IMR-90 (cell line): ENCODE measurements at regions not wholly inside any gene's neighbourhood (a gene's known extent, or its start where the extent isn't known, plus 50 kb on each side); places are given as distances from the start of the nearest gene placed in this dataset.

Experiments used
- ATAC-seq: fragments of 200-7000 bp; cut with Tn5 transposase; 2 replicates; pipeline ENCODE4 v1.9.1; 2020; ENCODE audit warnings: low read depth, mild to moderate bottlenecking, moderate library complexity
- BruUV-seq: library from RNA; stranded (reverse); fragments of 400-500 nt; replicated peaks from 2 replicates; lab custom pipeline; 2021; lab: Mats Ljungman, UMichigan
- CTCF ChIA-PET: fragments of 300-600 bp; formaldehyde crosslinking; extraction: SDS; loops from one replicate; lab custom pipeline; 2021; ENCODE audit warnings: antibody characterized with exemption; lab: Yijun Ruan, JAX
- POLR2A ChIA-PET: fragments of 300-600 bp; sonication (Branson Sonifier 250); formaldehyde crosslinking; loops from one replicate; lab custom pipeline; 2022; ENCODE audit warnings: antibody characterized with exemption; ENCODE audit not compliant: unreplicated experiment; lab: Charles Lee
- DNase-seq: peaks from one replicate; pipeline ENCODE4 v3.0.0; 2013
- H2AFZ ChIP-seq: replicated peaks from 2 replicates; pipeline ENCODE3; 2013; ENCODE audit warnings: low read length, mild to moderate bottlenecking; ENCODE audit not compliant: poor library complexity
- H2AK5ac ChIP-seq: 2 replicates; pipeline ENCODE4 v1.6.1; 2013; ENCODE audit warnings: low read depth, low read length, inconsistent platforms
- H2AK9ac ChIP-seq: replicated peaks from 2 replicates; pipeline ENCODE3; 2013; ENCODE audit warnings: mild to moderate bottlenecking, low read depth, low read length, moderate library complexity; ENCODE audit not compliant: poor library complexity
- H2BK120ac ChIP-seq: 2 replicates; pipeline ENCODE4 v1.6.1; 2013; ENCODE audit warnings: low read depth, low read length, inconsistent platforms
- H2BK15ac ChIP-seq: 3 replicates; pipeline ENCODE4 v1.6.1; 2013; ENCODE audit warnings: low read depth, low read length, inconsistent platforms
- H2BK20ac ChIP-seq: 2 replicates; pipeline ENCODE4 v1.6.1; 2013; ENCODE audit warnings: low read depth, mild to moderate bottlenecking, inconsistent platforms, low read length, moderate library complexity
- H2BK5ac ChIP-seq: 2 replicates; pipeline ENCODE4 v1.6.1; 2013; ENCODE audit warnings: mild to moderate bottlenecking, low read depth, low read length, inconsistent platforms; ENCODE audit not compliant: poor library complexity, severe bottlenecking
- H3K14ac ChIP-seq: replicated peaks from 2 replicates; pipeline ENCODE4 v1.6.1; 2013; ENCODE audit warnings: low read depth, low read length, inconsistent platforms
- H3K18ac ChIP-seq: 2 replicates; pipeline ENCODE4 v1.6.1; 2013; ENCODE audit warnings: low read depth, low read length, control low read depth
- H3K23ac ChIP-seq: 2 replicates; pipeline ENCODE4 v1.6.1; 2013; ENCODE audit warnings: low read depth, low read length, inconsistent platforms
- H3K27ac ChIP-seq: 2 replicates; pipeline ENCODE4 v1.5.1; 2013; ENCODE audit warnings: mild to moderate bottlenecking, control low read depth, low read length; ENCODE audit not compliant: insufficient read depth
- H3K27me3 ChIP-seq: 2 replicates; pipeline ENCODE4 v1.6.1; 2013; ENCODE audit warnings: low read length; ENCODE audit not compliant: control insufficient read depth, insufficient read depth
- H3K36me3 ChIP-seq: 2 replicates; pipeline ENCODE4 v1.6.1; 2013; ENCODE audit warnings: low read length, mixed read lengths; ENCODE audit not compliant: control insufficient read depth, insufficient read depth
- H3K4ac ChIP-seq: 2 replicates; pipeline ENCODE4 v1.6.1; 2013; ENCODE audit warnings: low read depth, low read length, inconsistent platforms
- H3K4me1 ChIP-seq: 2 replicates; pipeline ENCODE4 v1.6.1; 2013; ENCODE audit warnings: low read length, mixed read lengths; ENCODE audit not compliant: control insufficient read depth, insufficient read depth
- H3K4me2 ChIP-seq: 2 replicates; pipeline ENCODE4 v1.6.1; 2013; ENCODE audit warnings: low read depth, mild to moderate bottlenecking, control low read depth, low read length, moderate library complexity
- H3K4me3 ChIP-seq: 2 replicates; pipeline ENCODE4 v1.5.1; 2013; ENCODE audit warnings: low read depth, mild to moderate bottlenecking, control low read depth, low read length, moderate library complexity; ENCODE audit not compliant: insufficient read depth
- H3K56ac ChIP-seq: 2 replicates; pipeline ENCODE4 v1.6.1; 2013; ENCODE audit warnings: low read length, inconsistent platforms; ENCODE audit not compliant: insufficient read depth; ENCODE audit errors: extremely low read depth
- H3K79me1 ChIP-seq, 2 experiments: 2 replicates each; pipeline ENCODE4 v1.6.1; 2013; ENCODE audit warnings: low read length in 2 of 2, inconsistent platforms in 1 of 2, low read depth in 1 of 2
- H3K9ac ChIP-seq: 2 replicates; pipeline ENCODE4 v1.6.1; 2013; ENCODE audit warnings: low read depth, low read length, control low read depth
- H3K9me1 ChIP-seq: 2 replicates; pipeline ENCODE4 v1.6.1; 2013; ENCODE audit warnings: low read length, inconsistent platforms; ENCODE audit not compliant: insufficient read depth
- H3K9me3 ChIP-seq: 2 replicates; pipeline ENCODE4 v1.6.1; 2013; ENCODE audit warnings: low read length; ENCODE audit not compliant: control insufficient read depth, insufficient read depth
- H4K20me1 ChIP-seq: 2 replicates; pipeline ENCODE4 v1.6.1; 2013; ENCODE audit warnings: low read length, inconsistent platforms; ENCODE audit not compliant: insufficient read depth
- H4K5ac ChIP-seq: 2 replicates; pipeline ENCODE4 v1.6.1; 2013; ENCODE audit warnings: mild to moderate bottlenecking, low read depth, low read length, control low read depth
- H4K8ac ChIP-seq, 2 experiments: 2 replicates each; pipeline ENCODE4 v1.6.1; 2013; ENCODE audit warnings: low read depth in 2 of 2, low read length in 2 of 2, control low read depth in 1 of 2, inconsistent platforms in 1 of 2
- H4K91ac ChIP-seq: 2 replicates; pipeline ENCODE4 v1.6.1; 2013; ENCODE audit warnings: low read depth, low read length, inconsistent platforms; ENCODE audit not compliant: insufficient read depth
- MAFK ChIP-seq: IDR thresholded peaks from 2 replicates; pipeline ENCODE4 v1.6.1; 2012; ENCODE audit warnings: low read depth, low read length, improper control_type of control experiment
- MAZ ChIP-seq: IDR thresholded peaks from 2 replicates; pipeline ENCODE4 v1.6.1; 2012; ENCODE audit warnings: low read depth, mild to moderate bottlenecking, low read length, improper control_type of control experiment, moderate library complexity, borderline replicate concordance
- RAD21 ChIP-seq: IDR thresholded peaks from 2 replicates; pipeline ENCODE4 v1.6.1; 2012; ENCODE audit warnings: low read length, improper control_type of control experiment
- WGBS, 2 experiments: methylation state at CpG; one replicate each; pipeline versions ENCODE4 v1.1.5 to v1.1.7; 2013; ENCODE audit warnings: missing lambda C conversion rate in 2 of 2; ENCODE audit not compliant: insufficient read length in 1 of 2; ENCODE audit errors: extremely low coverage in 2 of 2; 5-methylcytosine and 5-hydroxymethylcytosine counted together
- dilution Hi-C: fragments of 300-500 bp; cut with HindIII; formaldehyde crosslinking; loops from one replicate; pipeline ENCODE4 v1.14.3; 2018; ENCODE audit warnings: low sequenced_read_pairs; ENCODE audit not compliant: unreplicated experiment
- in situ Hi-C: fragments of 300-500 bp; cut with MboI; formaldehyde crosslinking; loops from 3 replicates; pipeline ENCODE4 v1.14.3; 2019; ENCODE audit warnings: low sequenced_read_pairs, inconsistent platforms, mixed read lengths
- intact Hi-C: fragments of 100-400 bp; cut with micrococcal nuclease; formaldehyde crosslinking; loops from 2 replicates; pipeline ENCODE4 v1.10.0; 2022
- TF ChIP-seq, protein P1 (sequence below): fragments of 150-350 bp; IDR thresholded peaks from 2 replicates; pipeline ENCODE4 v1.6.1; 2017; ENCODE audit warnings: mild to moderate bottlenecking, antibody characterized with exemption, low read length, low read depth
- TF ChIP-seq, protein P2 (sequence below): fragments of 150-350 bp; IDR thresholded peaks from 2 replicates; pipeline ENCODE4 v1.6.1; 2016; ENCODE audit warnings: low read depth, mild to moderate bottlenecking, low read length, moderate library complexity, borderline replicate concordance

DNA sequence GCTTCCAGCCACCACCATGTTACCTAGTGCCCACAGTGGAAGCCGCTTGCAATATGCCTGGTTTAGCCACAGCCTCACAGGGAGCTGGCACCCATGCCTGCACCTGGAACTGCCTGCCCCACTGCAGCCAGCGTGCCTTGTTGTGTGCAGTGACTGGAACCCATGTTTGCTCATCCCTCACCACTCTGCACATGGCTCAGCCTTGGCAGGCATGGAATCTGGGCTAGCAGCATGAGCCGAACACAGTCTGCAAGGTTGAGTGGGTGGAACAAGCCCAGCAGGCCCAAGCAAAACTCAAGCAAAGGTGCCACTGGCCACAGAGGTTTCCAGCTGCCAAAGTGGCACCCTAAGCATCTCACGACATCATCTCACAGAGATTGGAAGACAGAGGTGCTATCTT lies 269.5 kb downstream of the PCDH20 start:
- H3K18ac ChIP-seq, result no peak overlapping the region
- H3K9ac ChIP-seq, result no peak overlapping the region
- ChIA-PET CTCF (no interaction called here), POLR2A (no interaction called here)
- peaks cover 16% of the 10 kb centered on the region for H3K9me3 ChIP-seq
- intact Hi-C loops (no loop called here), dilution Hi-C loops (no loop called here), in situ Hi-C loops (no loop called here)
- H2AK9ac ChIP-seq, result no peak overlapping the region
- H3K4me1 ChIP-seq, result no peaks in the 10 kb centered on the region
- ATAC-seq, result no peak
- H2BK120ac ChIP-seq, result no peak overlapping the region
- H3K56ac ChIP-seq, result no peak overlapping the region
- H3K9me1 ChIP-seq, result no peaks in the 10 kb centered on the region
- WGBS, 2 experiments, result no CpG with 5 or more reads among the region's 4 CpGs
- H3K4me3 ChIP-seq, result no peak overlapping the region
- H3K23ac ChIP-seq, result no peak overlapping the region
- H2BK15ac ChIP-seq, result no peak overlapping the region
- H4K8ac ChIP-seq, result no peak overlapping the region
- H2AK5ac ChIP-seq, result no peak overlapping the region
- H3K27ac ChIP-seq, result no peak overlapping the region
- no TSS peak for BruUV-seq
- no peaks in the 10 kb centered on the region for H3K36me3 ChIP-seq
- H2BK5ac ChIP-seq, result no peak overlapping the region
- no peaks in the 10 kb centered on the region for H3K27me3 ChIP-seq
- H3K14ac ChIP-seq, result no peak overlapping the region
- DNase-seq, result no peak
- TF ChIP-seq, protein P1, sequence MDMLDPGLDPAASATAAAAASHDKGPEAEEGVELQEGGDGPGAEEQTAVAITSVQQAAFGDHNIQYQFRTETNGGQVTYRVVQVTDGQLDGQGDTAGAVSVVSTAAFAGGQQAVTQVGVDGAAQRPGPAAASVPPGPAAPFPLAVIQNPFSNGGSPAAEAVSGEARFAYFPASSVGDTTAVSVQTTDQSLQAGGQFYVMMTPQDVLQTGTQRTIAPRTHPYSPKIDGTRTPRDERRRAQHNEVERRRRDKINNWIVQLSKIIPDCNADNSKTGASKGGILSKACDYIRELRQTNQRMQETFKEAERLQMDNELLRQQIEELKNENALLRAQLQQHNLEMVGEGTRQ, result no peak
- TF ChIP-seq, protein P2, sequence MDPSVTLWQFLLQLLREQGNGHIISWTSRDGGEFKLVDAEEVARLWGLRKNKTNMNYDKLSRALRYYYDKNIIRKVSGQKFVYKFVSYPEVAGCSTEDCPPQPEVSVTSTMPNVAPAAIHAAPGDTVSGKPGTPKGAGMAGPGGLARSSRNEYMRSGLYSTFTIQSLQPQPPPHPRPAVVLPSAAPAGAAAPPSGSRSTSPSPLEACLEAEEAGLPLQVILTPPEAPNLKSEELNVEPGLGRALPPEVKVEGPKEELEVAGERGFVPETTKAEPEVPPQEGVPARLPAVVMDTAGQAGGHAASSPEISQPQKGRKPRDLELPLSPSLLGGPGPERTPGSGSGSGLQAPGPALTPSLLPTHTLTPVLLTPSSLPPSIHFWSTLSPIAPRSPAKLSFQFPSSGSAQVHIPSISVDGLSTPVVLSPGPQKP, result no peak
- TF ChIP-seq RAD21 (no peak), MAZ (no peak), MAFK (no peak)
- no peaks in the 10 kb centered on the region for H3K79me1 ChIP-seq
- H4K5ac ChIP-seq, result no peak overlapping the region
- no peak overlapping the region for H3K4me2 ChIP-seq
- no peak overlapping the region for H4K91ac ChIP-seq
- no peak overlapping the region for H2BK20ac ChIP-seq
- no peaks in the 10 kb centered on the region for H4K20me1 ChIP-seq
- no peak overlapping the region for H2AFZ ChIP-seq
- H3K4ac ChIP-seq, result no peak overlapping the region
